GM12878 (cell line): ENCODE measurements at regions not wholly inside any gene's neighbourhood (a gene's known extent, or its start where the extent isn't known, plus 50 kb on each side); places are given as distances from the start of the nearest gene placed in this dataset.

Source experiments
- ATAC-seq: fragments of 200-7000 bp; cut with Tn5 transposase; 3 replicates; pipeline ENCODE4 v1.9.1; 2020; ENCODE audit warnings: mild to moderate bottlenecking, moderate library complexity
- BruUV-seq: library from RNA; stranded (reverse); fragments of 400-500 nt; replicated peaks from 2 replicates; lab custom pipeline; 2021; lab: Mats Ljungman, UMichigan
- CTCF ChIA-PET: fragments of 300-600 bp; sonication (Branson Sonifier 250); formaldehyde crosslinking; extraction: SDS; loops from one replicate; lab custom pipeline; 2021; ENCODE audit warnings: inconsistent platforms; lab: Yijun Ruan, JAX
- POLR2A ChIA-PET: fragments of 350-600 bp; formaldehyde crosslinking; extraction: SDS; loops from one replicate; lab custom pipeline; 2021; ENCODE audit warnings: inconsistent platforms; lab: Charles Lee
- RAD21 ChIA-PET: fragments of 300-600 bp; sonication (Branson Sonifier 250); formaldehyde crosslinking; loops from one replicate; lab custom pipeline; 2023; ENCODE audit warnings: antibody characterized with exemption; ENCODE audit not compliant: unreplicated experiment; lab: Charles Lee
- SMC1A ChIA-PET: fragments of 300-600 bp; sonication (Branson Sonifier 250); formaldehyde crosslinking; loops from one replicate; lab custom pipeline; 2023; ENCODE audit not compliant: unreplicated experiment, uncharacterized antibody; lab: Charles Lee
- DNase-seq: peaks from one replicate; pipeline ENCODE4 v3.0.0-alpha.2; 2011; ENCODE audit warnings: low read depth, low spot score
- FAIRE-seq: peaks from 3 replicates; lab custom pipeline; 2011; peaks lifted over from hg19 to GRCh38; lab: Jason Lieb, UNC
- H2AFZ ChIP-seq: 2 replicates; pipeline ENCODE4 v1.6.0; 2011; ENCODE audit warnings: low read depth, low read length, control low read depth; ENCODE audit not compliant: control insufficient read depth
- H3K27ac ChIP-seq: 2 replicates; pipeline ENCODE4 v1.5.1; 2011; ENCODE audit warnings: control low read depth; ENCODE audit not compliant: control insufficient read depth, insufficient read depth
- H3K27me3 ChIP-seq, 2 experiments: replicated peaks in 1 of 2; 2 replicates each; pipeline versions ENCODE4 v1.6.0 to v1.6.1; 2011; ENCODE audit warnings: low read length in 1 of 2; ENCODE audit not compliant: control insufficient read depth in 2 of 2, insufficient read depth in 2 of 2
- H3K36me3 ChIP-seq, 2 experiments: 2 replicates each; pipeline ENCODE4 v1.5.1; 2011; ENCODE audit warnings: low read length in 1 of 2; ENCODE audit not compliant: control insufficient read depth in 2 of 2, insufficient read depth in 2 of 2
- H3K4me1 ChIP-seq: 2 replicates; pipeline ENCODE4 v1.6.1; 2011; ENCODE audit warnings: mild to moderate bottlenecking, low read length, moderate library complexity, mixed read lengths; ENCODE audit not compliant: control insufficient read depth, insufficient read depth
- H3K4me2 ChIP-seq: 2 replicates; pipeline ENCODE4 v1.6.0; 2011; ENCODE audit warnings: control low read depth; ENCODE audit not compliant: control insufficient read depth, insufficient read depth
- H3K4me3 ChIP-seq: fragments of 200-600 bp; sonication (generic); 2 replicates; pipeline ENCODE4 v1.5.1; 2016
- H3K79me2 ChIP-seq: 2 replicates; pipeline ENCODE4 v1.6.0; 2011; ENCODE audit warnings: low read length; ENCODE audit not compliant: control insufficient read depth, insufficient read depth
- H3K9ac ChIP-seq: 2 replicates; pipeline ENCODE4 v1.8.0; 2011; ENCODE audit warnings: low read length, control low read depth, mixed read lengths; ENCODE audit not compliant: control insufficient read depth, insufficient read depth
- H3K9me3 ChIP-seq: replicated peaks from 3 replicates; pipeline ENCODE4 v1.5.1; 2011; ENCODE audit warnings: mild to moderate bottlenecking, low read length; ENCODE audit not compliant: control insufficient read depth, insufficient read depth
- H4K20me1 ChIP-seq: 2 replicates; pipeline ENCODE4 v1.6.0; 2011; ENCODE audit not compliant: control insufficient read depth, insufficient read depth
- CBX3 ChIP-seq: fragments of 200-600 bp; sonication (generic); IDR thresholded peaks from 2 replicates; pipeline ENCODE4 v1.6.1; 2016; ENCODE audit warnings: low read depth, borderline replicate concordance
- CTCF ChIP-seq, 3 experiments: IDR thresholded peaks in 2 of 3; conservative IDR thresholded peaks in 1 of 3; 2 replicates each; pipeline ENCODE4 v1.5.1; 2011; ENCODE audit warnings: low read depth in 3 of 3, low read length in 3 of 3, mild to moderate bottlenecking in 3 of 3, control low read depth in 2 of 3, moderate library complexity in 2 of 3, inconsistent platforms in 1 of 3, mixed read lengths in 1 of 3; ENCODE audit not compliant: control insufficient read depth in 2 of 3, insufficient read depth in 1 of 3; ENCODE audit errors: extremely low read depth in 1 of 3
- E4F1 ChIP-seq: fragments of 450-650 bp; IDR thresholded peaks from 2 replicates; pipeline ENCODE4 v1.6.1; 2018; ENCODE audit warnings: borderline replicate concordance, mild to moderate bottlenecking; ENCODE audit not compliant: partially characterized antibody
- EZH2 ChIP-seq: IDR thresholded peaks from 2 replicates; pipeline ENCODE4 v1.6.1; 2012; ENCODE audit warnings: low read depth, mild to moderate bottlenecking, control low read depth, inconsistent platforms, low read length, borderline replicate concordance; ENCODE audit not compliant: control insufficient read depth
- FOS ChIP-seq: IDR thresholded peaks from 3 replicates; pipeline ENCODE4 v1.6.1; 2011; ENCODE audit warnings: borderline replicate concordance; ENCODE audit not compliant: insufficient read length; ENCODE audit errors: extremely low read depth
- IRF4 ChIP-seq: IDR thresholded peaks from 2 replicates; pipeline ENCODE4 v1.6.1; 2011; ENCODE audit warnings: low read depth, low read length
- JUND ChIP-seq: IDR thresholded peaks from 2 replicates; pipeline ENCODE4 v1.6.1; 2012; ENCODE audit warnings: low read depth, mild to moderate bottlenecking, low read length, improper control_type of control experiment, moderate library complexity
- NFYB ChIP-seq: IDR thresholded peaks from 2 replicates; pipeline ENCODE4 v1.6.1; 2011; ENCODE audit warnings: low read depth, mild to moderate bottlenecking, low read length, improper control_type of control experiment, moderate library complexity; ENCODE audit not compliant: insufficient read depth
- PRDM15 ChIP-seq: fragments of 450-650 bp; formaldehyde crosslinking; IDR thresholded peaks from 2 replicates; pipeline ENCODE4 v1.4.0; 2020; ENCODE audit warnings: mild to moderate bottlenecking, moderate library complexity
- SKIL ChIP-seq: fragments of 450-650 bp; IDR thresholded peaks from 2 replicates; pipeline ENCODE4 v1.6.1; 2017; ENCODE audit warnings: mild to moderate bottlenecking, low read depth, inconsistent platforms; ENCODE audit not compliant: poor library complexity, severe bottlenecking
- SPI1 ChIP-seq: IDR thresholded peaks from 2 replicates; pipeline ENCODE4 v1.6.1; 2011; ENCODE audit warnings: low read depth, mild to moderate bottlenecking, low read length, moderate library complexity, borderline replicate concordance; ENCODE audit not compliant: insufficient read depth
- SREBF2 ChIP-seq: IDR thresholded peaks from 2 replicates; pipeline ENCODE4 v1.6.1; 2012; ENCODE audit warnings: mild to moderate bottlenecking, low read length
- YBX1 ChIP-seq: fragments of 450-650 bp; IDR thresholded peaks from 2 replicates; pipeline ENCODE4 v1.6.1; 2016; ENCODE audit warnings: antibody characterized with exemption
- ZNF217 ChIP-seq: fragments of 450-650 bp; IDR thresholded peaks from 2 replicates; pipeline ENCODE4 v1.6.1; 2017; ENCODE audit warnings: antibody characterized with exemption, mild to moderate bottlenecking
- ZNF24 ChIP-seq: fragments of 450-650 bp; IDR thresholded peaks from 2 replicates; pipeline ENCODE4 v1.6.1; 2017; ENCODE audit warnings: antibody characterized with exemption, mild to moderate bottlenecking
- WGBS: methylation state at CpG from one replicate; pipeline ENCODE4 v1.1.6; 2016; ENCODE audit warnings: low lambda C conversion rate; ENCODE audit not compliant: insufficient replicate concordance, insufficient coverage; ENCODE audit errors: missing lambda C conversion rate; 5-methylcytosine and 5-hydroxymethylcytosine counted together
- in situ Hi-C: fragments of 300-500 bp; cut with MboI; formaldehyde crosslinking; loops from 9 replicates; pipeline ENCODE4 v1.14.3; 2018; ENCODE audit warnings: mixed read lengths
- intact Hi-C: fragments of 100-400 bp; cut with micrococcal nuclease; formaldehyde crosslinking; loops from one replicate; pipeline ENCODE4 v1.14.2; 2022; ENCODE audit not compliant: unreplicated experiment

GRCh38 chr14:55758796-55759195, 178.8 kb downstream of the KTN1 start:
- ChIA-PET CTCF (no interaction called here), RAD21 (no interaction called here), SMC1A (interaction anchor here (0.9 to 1.6 kb wide), 2 partner anchors 11 to 16 kb away, joined by 3 to 4 read pairs; no protein-coding TSS in a partner anchor), POLR2A (no interaction called here)
- Histone ChIP-seq H3K27me3 (no peaks in the 10 kb centered on the region), H3K4me1 (peaks cover 7% of the 10 kb centered on the region; the same call in 1 of the 2 replicates), H3K36me3 (no peaks in the 10 kb centered on the region)
- in situ Hi-C loops = no loop called here
- TF ChIP-seq EZH2 (no peak), ZNF217 (no peak), E4F1 (no peak), PRDM15 (CRISPR knock-in tag) (no peak), IRF4 (no peak), FOS (no peak), SREBF2 (no peak), JUND (no peak), CTCF (IDR thresholded peaks at IDR 0.05 in 2 of 3, conservative IDR thresholded peaks at IDR 0.05 in 1 of 3; ENCODE audit: control insufficient read depth in 2 of 3, extremely low read depth in 1 of 3, insufficient read depth in 1 of 3, low read depth in 3 of 3, low read length in 3 of 3) (no peak), ZNF24 (no peak), SKIL (no peak), CBX3 (no peak), YBX1 (no peak), NFYB (no peak), SPI1 (no peak)
- TF ChIP-seq, all 136 proteins: peak for 0
- intact Hi-C loops = no loop called here
- no TSS peak for BruUV-seq
- H3K9me3 ChIP-seq = no peaks in the 10 kb centered on the region
- H4K20me1 ChIP-seq = no peaks in the 10 kb centered on the region
- no peak overlapping the region for H3K9ac ChIP-seq
- FAIRE-seq (no peak), DNase-seq (no peak), ATAC-seq (no peak)
- H3K27ac ChIP-seq = no peak overlapping the region
- H2AFZ ChIP-seq = no peak overlapping the region
- 53% methylated on average over 1 of the region's 1 CpG for WGBS
- no peak overlapping the region for H3K4me3 ChIP-seq
- H3K79me2 ChIP-seq = no peaks in the 10 kb centered on the region
- H3K4me2 ChIP-seq = no peak overlapping the region
